ENCODE measurements at regions not wholly inside any gene's neighbourhood (a gene's known extent, or its start where the extent isn't known, plus 50 kb on each side); places are given as distances from the start of the nearest gene placed in this dataset.

DNA sequence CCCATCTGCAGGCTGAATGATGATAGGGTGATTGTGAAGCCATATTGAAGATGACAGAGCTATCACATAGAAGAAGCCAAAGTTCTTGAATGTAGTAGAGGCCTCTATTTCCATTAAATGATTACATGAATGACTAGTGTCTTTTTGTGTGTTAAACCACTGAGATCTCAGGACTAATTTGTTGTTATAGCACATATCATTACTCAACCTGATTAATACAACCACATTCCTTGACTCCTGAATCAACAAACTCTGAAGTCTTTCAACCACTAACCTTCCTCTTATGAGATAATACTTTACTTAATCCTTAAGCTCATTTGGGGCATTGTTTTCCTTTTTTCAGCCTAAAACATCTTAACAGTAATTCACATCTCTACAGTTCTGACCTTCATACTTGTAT is 564.5 kb upstream of the ADAMTS9 start:
- TF ChIP-seq CTCF (IDR thresholded peaks at IDR 0.05; ENCODE audit: low read depth, low read length): no peak
- DNase-seq (ENCODE audit: extremely low read depth, low read depth): no peak

DNA sequence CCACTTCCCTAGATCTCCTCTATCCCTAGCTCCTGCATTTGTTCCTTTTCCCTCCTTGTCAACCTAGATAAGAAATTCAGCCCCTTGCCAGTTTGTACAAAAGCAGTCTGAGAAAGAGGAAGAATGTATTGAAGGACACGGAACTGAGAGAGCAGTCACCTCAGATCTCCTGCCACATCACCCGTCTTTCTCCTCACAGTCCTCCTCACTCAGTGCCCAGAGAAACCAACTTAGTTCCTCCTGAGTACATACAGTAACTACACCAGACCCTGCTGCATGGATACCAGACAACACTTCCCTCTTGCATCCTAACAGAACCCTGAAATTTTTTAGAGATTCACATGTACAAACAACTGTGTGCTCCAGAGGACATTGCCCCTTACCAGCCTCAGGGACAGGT is 563.6 kb upstream of the ADAMTS9 start:
- no peak for TF ChIP-seq CTCF (IDR thresholded peaks at IDR 0.05; ENCODE audit: low read depth, low read length)
- DNase-seq (ENCODE audit: extremely low read depth, low read depth): no peak

GRCh38 chr3:65246561-65246960 is 558.8 kb upstream of the ADAMTS9 start:
- no peak for DNase-seq (ENCODE audit: extremely low read depth, low read depth)
- no peak for TF ChIP-seq CTCF (IDR thresholded peaks at IDR 0.05; ENCODE audit: low read depth, low read length)

DNA sequence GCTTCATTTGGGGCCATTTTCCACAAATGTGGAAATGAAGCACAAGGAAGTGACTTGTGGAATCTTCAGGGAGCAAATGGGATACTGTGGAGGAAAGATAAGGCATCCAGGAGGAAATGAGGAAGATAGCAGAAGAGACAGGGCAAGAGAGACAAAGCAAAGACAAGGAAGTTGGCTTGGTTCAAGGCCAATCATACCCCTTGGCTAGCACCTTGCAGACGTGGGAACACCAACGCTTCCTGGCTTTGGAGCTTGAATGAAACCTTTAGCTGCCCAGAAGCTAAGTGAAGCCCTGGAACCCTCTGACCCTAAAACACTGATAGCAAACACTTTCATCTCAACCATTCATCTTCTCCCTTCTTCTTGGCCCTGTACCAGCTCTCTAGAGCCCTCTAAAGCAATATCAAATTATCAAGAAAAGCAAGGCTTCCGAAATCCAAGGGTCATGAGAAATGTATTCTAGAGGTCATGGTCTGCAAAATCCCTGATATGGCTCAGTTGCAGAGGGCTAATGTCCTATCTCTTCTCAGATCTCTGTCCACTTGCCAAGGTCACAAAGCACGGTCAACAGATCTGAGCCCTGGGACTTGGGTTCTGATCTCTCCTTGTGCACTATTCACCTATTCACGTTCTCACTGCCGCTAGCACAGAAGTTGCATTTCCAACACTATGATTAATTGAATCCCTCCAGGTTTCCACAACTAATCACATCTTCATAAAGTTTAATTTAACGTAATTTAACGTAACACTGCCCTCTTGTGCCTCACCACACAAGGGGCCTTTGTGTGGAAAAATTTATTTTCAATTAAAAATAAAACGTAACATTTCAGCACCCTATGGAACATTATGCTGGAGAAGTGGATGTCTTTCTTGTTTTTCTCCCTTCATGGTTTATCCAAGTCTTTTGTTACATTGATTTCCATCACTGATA is 557.6 kb upstream of the ADAMTS9 start:
- DNase-seq (ENCODE audit: extremely low read depth, low read depth): no peak
- peak; percentile 31 for TF ChIP-seq CTCF (IDR thresholded peaks at IDR 0.05; ENCODE audit: low read depth, low read length)

DNA sequence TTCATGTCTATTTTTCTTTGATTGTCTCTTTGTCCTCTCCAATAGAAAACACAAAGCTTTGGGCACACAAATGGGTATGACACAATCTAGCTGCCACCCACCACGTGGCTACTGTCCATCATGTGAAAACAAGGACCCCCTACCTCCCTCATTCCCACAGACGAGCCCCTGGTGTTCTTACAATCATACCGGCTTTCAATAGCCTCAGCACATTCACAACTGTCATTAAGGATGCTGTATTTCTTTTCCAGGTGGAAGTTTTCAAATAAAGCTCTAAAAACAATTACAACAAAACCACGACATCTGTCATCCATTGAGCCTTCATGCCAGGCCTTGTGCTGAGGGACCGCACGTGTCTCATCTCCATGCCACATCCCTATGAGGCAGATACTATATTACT is 552.6 kb upstream of the ADAMTS9 start:
- no peak for DNase-seq (ENCODE audit: extremely low read depth, low read depth)
- TF ChIP-seq CTCF (IDR thresholded peaks at IDR 0.05; ENCODE audit: low read depth, low read length): no peak

GRCh38 chr3:65238652-65239051 is 550.9 kb upstream of the ADAMTS9 start:
- no peak for DNase-seq (ENCODE audit: extremely low read depth, low read depth)
- no peak for TF ChIP-seq CTCF (IDR thresholded peaks at IDR 0.05; ENCODE audit: low read depth, low read length)

DNA sequence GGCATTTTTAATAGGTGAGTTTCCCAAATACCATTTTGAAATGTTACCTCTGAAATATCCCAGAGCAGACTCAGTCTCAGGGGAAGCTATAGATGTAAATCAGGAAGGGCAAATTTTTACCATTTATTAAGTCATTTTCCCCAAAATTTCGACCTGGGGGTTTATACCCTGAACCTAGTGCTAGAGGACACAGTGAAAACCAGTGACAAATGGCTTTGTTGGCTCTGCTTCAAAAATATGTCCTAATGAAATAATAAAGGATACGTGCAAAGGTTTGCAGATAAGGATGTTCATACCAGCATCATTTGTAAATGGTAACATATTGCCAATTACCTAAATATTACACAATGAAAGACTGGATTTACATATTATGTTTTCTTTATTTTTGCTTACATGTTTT is 546.7 kb upstream of the ADAMTS9 start:
- TF ChIP-seq CTCF (IDR thresholded peaks at IDR 0.05; ENCODE audit: low read depth, low read length): no peak
- DNase-seq (ENCODE audit: extremely low read depth, low read depth): no peak

All from AG09319 (cell line).